Osteocyte (in vitro differentiated cells): ENCODE measurements at regions not wholly inside any gene's neighbourhood (a gene's known extent, or its start where the extent isn't known, plus 50 kb on each side); places are given as distances from the start of the nearest gene placed in this dataset.
"Not testable (repeated sequence)": the region's sequence is repeated elsewhere in the genome, so short reads cannot be mapped to it uniquely, and the experiment has no call there.

Source experiments
- DNase-seq: peaks from one replicate; pipeline ENCODE4 v3.0.0; 2021; ENCODE audit warnings: mixed read lengths; ENCODE audit not compliant: unreplicated experiment; ENCODE audit errors: extremely low spot score
- H3K27ac Mint-ChIP-seq: one replicate; pipeline ENCODE4 v1.8.0; 2021; ENCODE audit warnings: mild to moderate bottlenecking, mixed read lengths; ENCODE audit not compliant: unreplicated experiment
- H3K27me3 Mint-ChIP-seq: one replicate; pipeline ENCODE4 v1.8.0; 2021; ENCODE audit warnings: mixed read lengths; ENCODE audit not compliant: unreplicated experiment
- H3K36me3 Mint-ChIP-seq: one replicate; pipeline ENCODE4 v1.8.0; 2021; ENCODE audit warnings: mixed read lengths; ENCODE audit not compliant: unreplicated experiment
- H3K4me1 Mint-ChIP-seq: one replicate; pipeline ENCODE4 v1.8.0; 2021; ENCODE audit warnings: mixed read lengths; ENCODE audit not compliant: unreplicated experiment
- H3K4me3 Mint-ChIP-seq: one replicate; pipeline ENCODE4 v1.8.0; 2021; ENCODE audit warnings: mild to moderate bottlenecking, moderate library complexity, mixed read lengths; ENCODE audit not compliant: unreplicated experiment
- H3K9me3 Mint-ChIP-seq: one replicate; pipeline ENCODE4 v1.8.0; 2021; ENCODE audit warnings: mixed read lengths; ENCODE audit not compliant: unreplicated experiment
- TF ChIP-seq, protein P1 (sequence below): fragments of 200-600 bp; sonication (generic); IDR thresholded peaks from 2 replicates; pipeline ENCODE4 v1.5.0; 2021; ENCODE audit warnings: antibody characterized with exemption, mild to moderate bottlenecking, moderate library complexity

DNA sequence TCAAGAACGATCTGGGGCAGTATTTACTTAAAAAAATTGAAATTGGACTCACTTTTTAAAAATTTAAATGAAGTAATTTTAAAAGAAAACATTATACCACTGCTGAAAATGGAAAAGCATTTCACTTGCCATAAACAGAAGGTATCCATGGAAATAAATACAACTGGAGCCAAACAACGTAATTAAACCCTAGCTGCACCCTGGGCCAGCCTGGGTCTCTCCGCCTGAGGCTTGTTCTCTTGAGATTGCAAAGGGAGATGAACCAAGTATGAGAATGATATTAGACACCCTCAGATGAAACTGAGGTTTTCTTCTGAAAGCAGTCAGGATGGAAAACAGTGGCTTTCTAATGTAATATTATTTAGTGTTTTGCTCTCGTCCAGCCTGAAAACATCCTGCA is 264.4 kb downstream of the KCNE4 start:
- TF ChIP-seq, protein P1, sequence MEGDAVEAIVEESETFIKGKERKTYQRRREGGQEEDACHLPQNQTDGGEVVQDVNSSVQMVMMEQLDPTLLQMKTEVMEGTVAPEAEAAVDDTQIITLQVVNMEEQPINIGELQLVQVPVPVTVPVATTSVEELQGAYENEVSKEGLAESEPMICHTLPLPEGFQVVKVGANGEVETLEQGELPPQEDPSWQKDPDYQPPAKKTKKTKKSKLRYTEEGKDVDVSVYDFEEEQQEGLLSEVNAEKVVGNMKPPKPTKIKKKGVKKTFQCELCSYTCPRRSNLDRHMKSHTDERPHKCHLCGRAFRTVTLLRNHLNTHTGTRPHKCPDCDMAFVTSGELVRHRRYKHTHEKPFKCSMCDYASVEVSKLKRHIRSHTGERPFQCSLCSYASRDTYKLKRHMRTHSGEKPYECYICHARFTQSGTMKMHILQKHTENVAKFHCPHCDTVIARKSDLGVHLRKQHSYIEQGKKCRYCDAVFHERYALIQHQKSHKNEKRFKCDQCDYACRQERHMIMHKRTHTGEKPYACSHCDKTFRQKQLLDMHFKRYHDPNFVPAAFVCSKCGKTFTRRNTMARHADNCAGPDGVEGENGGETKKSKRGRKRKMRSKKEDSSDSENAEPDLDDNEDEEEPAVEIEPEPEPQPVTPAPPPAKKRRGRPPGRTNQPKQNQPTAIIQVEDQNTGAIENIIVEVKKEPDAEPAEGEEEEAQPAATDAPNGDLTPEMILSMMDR = no peak
- no peak overlapping the region for H3K4me3 Mint-ChIP-seq
- no peak overlapping the region for H3K27ac Mint-ChIP-seq
- H3K4me1 Mint-ChIP-seq = peaks cover 7% of the 10 kb centered on the region
- no peaks in the 10 kb centered on the region for H3K27me3 Mint-ChIP-seq
- H3K36me3 Mint-ChIP-seq = no peaks in the 10 kb centered on the region
- no peaks in the 10 kb centered on the region for H3K9me3 Mint-ChIP-seq
- no peak for DNase-seq

DNA sequence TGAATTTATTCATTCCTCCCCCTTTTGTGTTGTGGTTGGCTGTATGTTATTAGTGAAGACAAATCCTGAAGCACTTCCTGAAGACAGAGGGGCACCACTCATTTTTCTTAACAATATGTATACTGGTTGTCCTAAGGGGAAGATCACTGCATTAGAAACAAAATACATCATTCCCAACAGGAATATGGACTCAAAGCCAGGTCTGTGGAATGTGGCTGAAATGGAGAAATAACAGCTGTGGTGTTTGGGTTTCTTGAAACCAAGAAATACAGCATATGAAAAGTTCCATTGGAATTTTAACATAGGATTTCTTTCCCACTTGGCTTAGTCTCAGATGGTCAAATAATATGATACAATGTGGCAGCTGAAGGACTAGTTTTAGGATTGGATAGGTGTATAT is 267.6 kb downstream of the KCNE4 start:
- Mint-ChIP-seq H3K4me1 (peaks cover 7% of the 10 kb centered on the region), H3K27ac (no peak overlapping the region), H3K27me3 (no peaks in the 10 kb centered on the region), H3K4me3 (no peak overlapping the region), H3K36me3 (no peaks in the 10 kb centered on the region), H3K9me3 (no peaks in the 10 kb centered on the region)
- TF ChIP-seq, protein P1 = no peak
- DNase-seq = no peak

DNA sequence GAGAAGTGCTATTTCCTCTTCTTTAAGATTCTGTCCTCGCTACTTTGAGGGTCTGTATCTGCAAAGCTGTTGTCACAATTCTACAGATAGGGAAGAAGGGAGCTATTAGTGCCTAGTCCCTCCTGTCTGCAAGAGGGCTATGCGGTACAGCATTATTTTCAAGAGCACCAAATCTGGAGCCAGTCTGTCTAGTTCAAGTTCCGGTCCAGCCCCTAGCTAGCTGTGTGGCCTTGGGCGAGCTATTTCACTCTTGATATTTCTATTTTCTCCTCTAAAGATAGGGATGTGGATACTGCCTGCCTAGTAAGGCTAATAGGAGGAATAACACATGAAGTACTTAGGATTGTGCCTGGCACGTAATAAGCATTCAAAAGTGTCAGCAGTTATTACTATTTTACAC is 272.4 kb downstream of the KCNE4 start:
- TF ChIP-seq, protein P1 = no peak

DNA sequence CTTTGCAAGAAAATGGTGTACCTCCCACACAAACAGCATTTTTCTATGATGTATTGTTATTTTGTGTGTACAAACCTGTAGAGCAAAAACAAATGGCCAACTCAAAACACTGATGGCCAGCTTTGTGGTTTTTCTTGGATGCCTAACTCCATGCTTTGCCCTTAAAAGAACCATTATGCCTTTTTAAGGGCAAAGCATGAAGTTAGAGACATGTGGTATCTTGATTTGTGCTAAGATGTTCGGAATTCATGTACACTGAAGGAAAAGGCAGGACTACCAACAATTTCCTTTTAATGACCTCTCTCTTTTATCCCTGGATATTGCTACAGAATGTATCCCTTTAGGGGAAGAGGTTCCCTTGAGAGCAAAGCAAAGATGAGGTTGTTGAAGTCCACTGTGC is 273.6 kb downstream of the SCG2 start:
- no peak for DNase-seq
- H3K27ac Mint-ChIP-seq = no peak overlapping the region

More for the DNA sequence above, 272.4 kb downstream of the KCNE4 start:
- Mint-ChIP-seq H3K36me3 (no peaks in the 10 kb centered on the region), H3K4me3 (no peak overlapping the region), H3K27me3 (no peaks in the 10 kb centered on the region), H3K4me1 (peaks cover 5% of the 10 kb centered on the region), H3K27ac (no peak overlapping the region), H3K9me3 (no peaks in the 10 kb centered on the region)
- DNase-seq = no peak

DNA sequence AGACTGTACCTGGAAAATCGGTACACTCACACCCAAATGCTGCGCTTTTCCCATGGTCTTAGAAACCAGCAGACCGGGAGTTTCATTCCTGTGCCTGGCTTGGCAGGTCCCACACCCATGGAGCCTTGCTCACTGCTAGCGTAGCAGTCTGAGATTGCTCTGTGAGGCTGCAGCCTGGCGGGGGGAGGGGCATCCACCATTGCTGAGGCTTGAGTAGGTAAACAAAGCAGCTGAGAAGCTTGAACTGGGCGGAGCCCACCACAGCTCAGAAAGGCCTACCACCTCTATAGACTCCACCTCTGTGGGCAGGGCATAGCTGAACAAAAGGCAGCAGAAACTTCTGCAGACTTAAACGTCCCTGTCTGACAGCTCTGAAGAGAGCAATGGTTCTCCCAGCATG is 271.4 kb downstream of the SCG2 start:
- DNase-seq, H3K27me3 Mint-ChIP-seq, H3K9me3 Mint-ChIP-seq, H3K27ac Mint-ChIP-seq, H3K36me3 Mint-ChIP-seq, H3K4me1 Mint-ChIP-seq, H3K4me3 Mint-ChIP-seq: not testable (repeated sequence)

More for the DNA sequence above, 273.6 kb downstream of the SCG2 start:
- TF ChIP-seq, protein P1 = no peak
- H3K9me3 Mint-ChIP-seq = peaks cover 10% of the 10 kb centered on the region
- H3K4me3 Mint-ChIP-seq = no peak overlapping the region
- H3K4me1 Mint-ChIP-seq = no peaks in the 10 kb centered on the region
- no peaks in the 10 kb centered on the region for H3K27me3 Mint-ChIP-seq
- peaks cover 5% of the 10 kb centered on the region for H3K36me3 Mint-ChIP-seq

DNA sequence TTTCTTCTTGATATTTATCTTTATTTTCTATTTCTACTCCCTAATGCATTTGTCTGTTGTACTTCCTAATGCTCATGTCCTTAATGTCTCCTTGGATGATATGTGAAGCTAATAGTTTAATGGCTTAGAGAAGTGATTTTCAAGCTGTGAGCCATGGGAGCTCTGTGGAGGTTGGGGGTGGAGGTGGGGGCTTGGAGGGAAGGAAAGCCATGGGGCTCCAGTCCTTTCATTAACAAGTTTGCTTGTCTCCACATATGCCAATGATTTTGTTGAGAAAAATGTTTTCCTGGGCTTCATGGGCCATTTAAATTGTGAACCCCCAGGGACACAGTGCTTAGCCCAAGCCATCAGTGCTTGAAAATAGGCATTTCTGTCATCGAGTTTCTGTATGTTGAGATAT is 264.1 kb downstream of the SCG2 start:
- Mint-ChIP-seq H3K4me1 (no peaks in the 10 kb centered on the region), H3K27me3 (no peaks in the 10 kb centered on the region), H3K36me3 (no peaks in the 10 kb centered on the region), H3K27ac (no peak overlapping the region), H3K4me3 (no peak overlapping the region), H3K9me3 (no peaks in the 10 kb centered on the region)
- TF ChIP-seq, protein P1 = no peak
- no peak for DNase-seq
